ENCODE measurements at regions not wholly inside any gene's neighbourhood (a gene's known extent, or its start where the extent isn't known, plus 50 kb on each side); places are given as distances from the start of the nearest gene placed in this dataset.

DNA sequence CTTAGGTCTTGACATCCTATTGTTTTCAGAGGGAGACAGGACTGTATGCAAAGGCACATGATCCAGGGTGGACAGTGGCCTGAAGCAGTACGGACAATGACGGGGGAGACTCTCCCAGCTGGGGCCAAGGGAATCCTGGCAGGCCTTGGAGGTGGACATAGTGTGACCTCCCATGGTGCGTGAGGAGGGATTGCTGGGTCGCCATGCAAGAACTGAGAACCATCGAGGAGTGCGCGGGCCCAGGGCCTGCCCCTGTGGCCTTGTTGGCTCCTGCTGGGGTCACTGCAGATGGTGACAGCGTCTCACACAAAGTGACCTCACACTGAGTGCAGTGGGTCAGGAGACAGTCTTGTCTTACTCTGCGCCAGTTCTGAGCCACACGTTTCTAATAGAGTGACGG lies 192.4 kb downstream of the GADD45G start:
- DNase-seq = no peak

GRCh38 chr9:89797937-89798455 lies 193.2 kb downstream of the GADD45G start:
- no peak for DNase-seq

GRCh38 chr9:89798547-89799120 lies 193.8 kb downstream of the GADD45G start:
- no peak for DNase-seq

- no peak for DNase-seq
Measured at GRCh38 chr9:89799221-89799620, 194.4 kb downstream of the GADD45G start.

DNA sequence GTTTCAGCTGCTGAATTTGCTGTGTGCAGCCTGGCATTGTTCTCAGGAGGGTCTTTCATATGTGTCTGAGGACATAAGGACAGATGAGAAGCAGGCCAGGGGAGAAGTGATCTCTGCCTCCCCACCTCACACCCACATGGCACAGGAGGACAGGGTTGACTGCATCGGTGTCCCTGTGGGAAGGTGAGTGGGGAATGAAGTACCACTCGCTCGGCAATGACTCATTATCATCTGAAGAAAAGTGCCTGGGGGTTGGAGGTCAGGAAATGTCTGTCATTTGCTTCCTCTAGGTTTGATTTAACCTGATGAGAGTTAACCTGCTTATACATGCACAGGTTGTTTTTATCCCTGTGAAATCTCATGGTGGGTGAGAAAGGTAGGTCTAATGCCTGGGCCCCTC lies 195.0 kb downstream of the GADD45G start:
- DNase-seq = no peak

DNA sequence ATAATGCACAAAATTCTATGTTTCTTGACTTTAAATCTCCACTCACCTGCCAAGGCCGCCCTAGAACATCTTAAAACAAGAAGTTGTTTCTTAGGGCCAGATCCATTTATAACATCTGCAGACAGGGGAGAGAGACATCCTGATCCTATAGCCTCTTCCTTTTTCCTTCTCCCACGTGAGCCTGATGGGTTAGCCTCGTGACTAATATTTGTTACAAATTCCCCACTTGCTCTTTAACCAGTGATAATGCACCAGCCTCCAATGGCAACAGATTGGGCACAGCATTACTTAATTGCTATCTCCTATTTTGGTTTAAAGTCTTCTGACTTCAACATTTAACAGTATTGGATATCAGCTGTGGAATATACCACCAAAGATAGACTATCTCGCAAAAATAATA lies 196.5 kb downstream of the GADD45G start:
- DNase-seq = no peak

DNA sequence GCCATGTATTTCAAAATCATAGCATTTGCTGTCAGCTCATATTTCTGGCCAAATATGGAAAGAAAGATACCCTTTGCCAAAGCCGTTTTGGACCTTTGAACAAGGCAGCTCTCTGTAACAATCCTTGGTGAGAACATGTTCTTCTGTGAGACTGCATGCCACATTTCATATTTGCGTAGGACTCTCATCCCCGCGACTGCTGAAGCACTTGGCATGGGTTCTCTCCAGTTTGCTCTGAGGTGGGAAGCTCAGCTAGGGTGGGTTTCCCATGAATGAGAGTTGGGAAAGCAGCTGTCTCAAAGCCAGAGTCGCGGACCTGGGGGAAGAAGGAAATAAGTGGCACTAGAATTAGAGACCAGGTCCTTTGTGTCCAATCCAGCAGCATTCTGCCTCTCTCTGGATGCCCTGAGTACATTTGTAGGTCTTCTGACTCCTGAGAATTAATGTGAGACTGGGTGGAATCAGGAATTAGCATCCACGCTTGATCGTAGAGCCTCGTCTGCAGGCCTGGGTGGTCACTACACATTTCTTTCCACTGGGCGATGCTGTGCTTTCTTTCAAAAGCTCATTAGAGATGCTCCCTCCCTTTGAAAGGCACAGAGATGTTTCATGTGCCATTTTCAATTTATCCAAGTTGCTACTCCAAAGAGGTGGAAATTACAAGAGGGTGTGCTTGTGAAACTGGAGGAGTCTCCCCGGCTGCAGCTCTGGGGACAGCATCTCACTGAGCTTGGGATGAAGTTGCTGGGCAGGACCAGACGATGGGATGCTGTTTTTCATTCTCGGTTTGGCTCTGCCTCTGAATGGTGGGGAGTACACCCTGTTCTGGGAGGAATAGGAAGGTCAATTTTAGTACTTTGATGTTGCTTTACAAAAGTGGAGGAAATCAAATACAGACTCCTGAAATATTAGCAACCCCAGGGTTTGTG lies 197.2 kb downstream of the GADD45G start:
- DNase-seq = peak; percentile 36

- peak; percentile 77 for DNase-seq
Measured at GRCh38 chr9:89802781-89803355, 198.1 kb downstream of the GADD45G start.

- no peak for DNase-seq
Measured at GRCh38 chr9:89803403-89803802, 198.6 kb downstream of the GADD45G start.

GRCh38 chr9:89804766-89805531 lies 200.1 kb downstream of the GADD45G start:
- DNase-seq = no peak

DNA sequence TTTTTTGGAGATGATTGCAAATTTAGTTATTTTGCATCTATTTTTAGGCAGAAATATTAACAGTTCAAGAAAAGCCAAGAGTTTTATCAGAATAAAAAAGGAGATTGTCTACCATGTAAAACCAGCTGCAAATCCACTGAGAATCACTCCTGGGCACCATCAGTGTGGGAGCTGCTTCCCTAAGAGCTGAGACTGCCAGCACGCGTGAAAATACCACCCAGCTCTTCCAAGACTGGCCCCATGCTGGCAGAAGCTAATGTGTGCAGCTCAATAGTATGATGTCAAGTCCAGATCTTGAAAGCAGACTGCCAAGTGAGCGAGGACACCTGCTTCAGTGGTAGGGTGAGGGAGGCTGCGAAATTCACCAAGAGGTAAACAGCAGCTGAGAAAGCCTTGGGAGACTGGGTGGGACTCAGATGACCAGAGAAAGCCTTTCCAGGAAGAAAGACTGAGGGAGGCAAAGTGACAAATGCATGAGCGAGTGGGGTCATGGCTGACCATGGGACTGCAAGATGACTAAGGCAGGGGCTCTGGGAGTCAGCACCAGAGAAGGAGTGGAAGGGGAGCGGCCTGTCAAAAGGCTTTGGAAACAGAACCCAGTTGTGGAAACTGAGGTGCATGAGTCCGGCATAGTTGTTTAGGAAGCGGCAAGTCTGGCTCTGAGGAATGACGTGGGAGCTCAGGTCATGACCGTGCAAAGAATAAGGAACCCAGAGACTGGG lies 200.9 kb downstream of the GADD45G start:
- DNase-seq = no peak

- DNase-seq = no peak
Measured at GRCh38 chr9:89806371-89807100, 201.7 kb downstream of the GADD45G start.

GRCh38 chr9:89807101-89807395 lies 202.2 kb downstream of the GADD45G start:
- DNase-seq = no peak

DNA sequence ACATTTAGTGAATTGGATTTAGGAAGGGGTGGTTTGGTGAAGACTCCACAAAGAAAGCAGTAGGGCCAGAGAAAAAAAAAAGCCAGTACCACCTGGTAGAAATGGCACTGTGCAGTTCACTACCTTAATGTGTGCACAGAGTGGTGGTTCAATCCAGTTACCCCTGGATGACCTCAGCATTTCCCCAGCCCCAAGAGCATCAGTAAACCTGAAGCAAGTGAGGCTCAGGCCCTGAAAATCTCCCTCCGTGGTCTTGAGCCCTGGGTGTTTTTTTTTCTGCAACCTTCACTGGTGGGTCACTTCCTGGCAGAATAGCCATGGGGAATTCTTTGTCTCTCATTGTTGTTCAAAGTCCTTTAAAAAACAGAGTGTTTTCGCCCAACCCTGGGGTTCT lies 202.9 kb downstream of the GADD45G start:
- DNase-seq = no peak

- no peak for DNase-seq
Measured at GRCh38 chr9:89808076-89808755, 203.4 kb downstream of the GADD45G start.

- no peak for DNase-seq
Measured at GRCh38 chr9:89808756-89809181, 204.0 kb downstream of the GADD45G start.

GRCh38 chr9:89810431-89810830 lies 205.6 kb downstream of the GADD45G start:
- peak; percentile 36 for DNase-seq

GRCh38 chr9:89811356-89811755 lies 206.5 kb downstream of the GADD45G start:
- DNase-seq = no peak

DNA sequence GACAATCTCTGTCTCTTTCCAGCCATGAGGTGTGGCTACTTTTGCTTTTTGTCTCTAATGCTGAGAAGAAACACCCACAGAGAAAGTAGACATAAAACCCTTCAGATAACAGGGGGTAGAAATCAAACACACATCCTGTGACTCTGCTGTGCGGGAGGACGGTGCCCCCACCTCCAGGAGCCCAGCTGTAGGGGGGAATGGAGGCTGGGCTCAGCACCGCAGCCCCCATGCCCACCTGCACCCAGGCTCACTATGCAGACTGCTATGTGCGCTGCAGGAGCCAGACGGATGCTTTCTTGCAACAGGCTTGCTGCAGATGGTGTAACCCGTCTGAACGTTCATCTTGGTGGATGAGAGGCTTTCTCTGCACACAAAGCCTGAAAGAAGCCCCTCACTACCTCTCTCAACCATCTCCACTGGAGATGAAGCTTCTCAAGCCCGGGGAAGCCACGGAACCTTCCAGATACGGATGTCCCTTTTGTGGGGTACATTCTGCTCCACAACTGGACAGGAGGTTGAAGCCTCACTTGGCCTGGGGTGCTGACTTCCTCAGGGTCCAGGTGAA lies 207.2 kb downstream of the GADD45G start:
- DNase-seq = no peak

- DNase-seq = no peak
Measured at GRCh38 chr9:89812556-89813181, 207.9 kb downstream of the GADD45G start.
